ENCODE measurements at regions not wholly inside any gene's neighbourhood (a gene's known extent, or its start where the extent isn't known, plus 50 kb on each side); places are given as distances from the start of the nearest gene placed in this dataset.
"Not testable (repeated sequence)": the region's sequence is repeated elsewhere in the genome, so short reads cannot be mapped to it uniquely, and the experiment has no call there.

GRCh38 chr5:82959466-82959865 is 117.7 kb downstream of the TMEM167A start:
- DNase-seq (ENCODE audit: extremely low read depth in 1 of 2, low read depth in 1 of 2): no peak

DNA sequence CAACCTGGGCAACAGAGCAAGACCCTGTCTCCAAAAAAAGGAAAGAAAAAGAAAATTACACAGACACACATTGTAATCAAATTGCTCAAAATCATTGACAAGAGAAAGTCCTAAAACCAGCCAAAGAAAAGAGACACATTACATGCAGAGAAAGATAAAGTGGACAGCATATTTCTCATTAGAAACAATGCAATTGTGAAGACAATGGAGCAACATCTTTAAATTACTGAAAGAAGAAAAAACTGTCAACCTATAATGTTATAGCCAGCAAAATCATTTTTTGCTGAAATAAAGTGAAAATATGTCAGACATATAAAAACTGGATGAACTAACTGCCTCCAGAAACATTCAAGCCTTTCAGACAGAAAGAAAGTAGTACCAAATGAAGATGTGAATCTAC is 120.6 kb downstream of the TMEM167A start:
- DNase-seq (ENCODE audit: extremely low read depth in 1 of 2, low read depth in 1 of 2): no peak

DNA sequence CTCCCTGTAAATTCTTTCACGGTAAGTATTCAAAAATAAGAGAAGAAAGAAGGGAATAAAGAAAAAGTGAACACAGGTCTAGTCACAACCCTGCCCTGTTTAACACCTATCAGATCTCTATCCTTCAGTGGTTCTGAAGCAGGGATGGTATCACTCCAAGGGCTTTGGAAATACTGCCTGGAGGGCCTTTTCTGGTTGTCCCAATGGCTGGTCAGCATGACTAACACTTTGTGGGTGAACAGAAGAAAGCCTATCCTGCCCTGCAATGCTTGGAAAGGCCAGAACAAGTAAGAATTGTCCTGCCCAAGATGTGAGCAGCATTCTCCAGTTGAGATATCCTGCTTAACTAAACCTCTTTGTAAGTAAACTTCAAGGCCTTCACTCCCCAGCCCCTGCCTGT is 124.9 kb downstream of the TMEM167A start:
- no peak for DNase-seq (ENCODE audit: extremely low read depth in 1 of 2, low read depth in 1 of 2)

DNA sequence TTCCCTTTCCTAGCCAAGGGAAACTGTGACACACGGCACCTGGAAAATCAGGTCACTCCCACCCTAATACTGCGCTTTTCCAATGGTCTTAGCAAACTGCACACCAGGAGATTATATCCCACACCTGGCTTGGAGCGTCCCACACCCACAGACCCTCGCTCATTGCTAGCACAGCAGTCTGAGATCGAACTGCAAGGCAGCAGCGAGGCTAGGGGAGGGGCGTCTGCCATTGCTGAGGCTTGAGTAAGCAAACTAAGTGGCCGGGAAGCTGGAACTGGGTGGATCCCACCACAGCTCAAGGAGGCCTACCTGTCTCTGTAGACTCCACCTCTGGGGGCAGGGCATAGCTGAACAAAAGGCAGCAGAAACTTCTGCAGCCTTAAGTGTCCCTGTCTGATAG is 132.9 kb downstream of the TMEM167A start:
- DNase-seq (ENCODE audit: extremely low read depth in 1 of 2, low read depth in 1 of 2): not testable (repeated sequence)

DNA sequence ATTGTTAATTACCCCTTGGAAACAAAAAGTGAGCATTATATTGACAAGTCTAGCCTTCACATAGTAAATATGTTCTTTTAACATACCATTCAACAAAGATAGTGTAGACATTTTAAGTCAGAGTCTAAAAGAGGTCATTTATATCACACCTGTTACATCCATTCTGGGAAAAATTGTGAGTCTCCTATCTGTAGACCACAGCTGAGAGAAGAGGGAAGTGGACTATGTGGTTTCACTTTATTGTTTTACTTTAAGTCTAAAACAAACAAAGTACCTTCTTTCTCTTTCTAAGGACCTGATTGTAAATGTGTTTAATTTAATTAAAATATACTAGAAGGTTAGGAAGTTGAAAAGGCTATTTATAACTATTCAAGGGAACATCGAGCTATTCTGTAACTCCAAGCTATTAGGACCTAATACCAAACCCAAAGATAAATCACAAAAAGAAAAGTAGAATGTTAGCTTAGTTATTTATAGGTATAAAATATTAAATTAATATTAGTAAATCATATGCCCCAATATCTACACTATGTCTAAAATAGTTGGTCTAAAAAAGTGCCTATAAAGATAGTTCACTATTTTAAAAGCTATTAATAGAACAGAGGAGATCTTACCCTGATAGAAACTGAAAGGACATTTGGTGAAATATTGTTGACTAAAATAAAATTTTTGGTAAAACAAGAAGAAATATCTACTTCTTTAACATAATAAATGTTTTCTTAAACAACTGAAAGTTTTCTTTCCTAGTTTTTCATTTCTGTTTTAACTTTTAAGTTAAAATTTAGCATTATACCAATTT is 134.9 kb downstream of the TMEM167A start:
- DNase-seq (ENCODE audit: extremely low read depth in 1 of 2, low read depth in 1 of 2): no peak

DNA sequence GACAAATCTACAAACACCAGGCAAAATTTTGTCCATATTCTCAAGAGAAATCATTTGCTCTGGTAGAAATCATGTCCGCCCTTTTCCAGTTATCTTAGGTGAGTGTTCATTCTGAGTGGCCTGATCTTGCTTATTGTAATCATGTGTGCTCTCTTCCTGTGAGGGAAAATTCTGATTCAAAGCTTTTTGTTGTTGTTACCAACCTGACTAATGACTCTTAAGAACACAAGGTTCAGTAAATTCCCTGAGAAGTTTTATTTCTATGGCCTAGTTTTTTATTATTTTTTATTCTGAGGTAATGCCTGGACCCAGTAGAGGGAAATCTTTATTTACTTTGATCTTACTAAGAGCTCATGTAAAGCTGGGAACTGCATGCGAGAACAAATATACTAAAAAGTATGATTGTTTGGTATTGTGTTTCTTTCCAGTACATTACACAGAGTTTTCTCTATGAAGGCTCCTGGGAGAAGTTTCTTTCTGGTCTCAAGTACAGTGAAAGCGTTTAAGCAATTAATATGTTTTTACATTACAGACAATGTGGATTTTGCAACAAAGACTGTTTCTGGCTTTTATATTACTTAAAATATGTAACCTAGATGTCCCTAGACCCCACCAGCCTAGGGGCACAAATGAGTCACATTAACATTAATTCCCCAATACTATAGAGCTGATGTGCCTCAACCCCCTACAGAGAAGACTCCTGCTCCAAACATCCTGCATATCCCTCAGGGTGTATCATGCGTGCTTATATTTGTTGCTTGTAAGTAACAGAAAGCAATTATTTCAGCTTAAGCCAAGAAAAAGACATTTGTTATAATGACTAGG is 138.1 kb downstream of the TMEM167A start:
- DNase-seq (ENCODE audit: extremely low read depth in 1 of 2, low read depth in 1 of 2): no peak

GRCh38 chr5:82932473-82933220 is 144.5 kb downstream of the TMEM167A start:
- not testable (repeated sequence) for DNase-seq (ENCODE audit: extremely low read depth in 1 of 2, low read depth in 1 of 2)

DNA sequence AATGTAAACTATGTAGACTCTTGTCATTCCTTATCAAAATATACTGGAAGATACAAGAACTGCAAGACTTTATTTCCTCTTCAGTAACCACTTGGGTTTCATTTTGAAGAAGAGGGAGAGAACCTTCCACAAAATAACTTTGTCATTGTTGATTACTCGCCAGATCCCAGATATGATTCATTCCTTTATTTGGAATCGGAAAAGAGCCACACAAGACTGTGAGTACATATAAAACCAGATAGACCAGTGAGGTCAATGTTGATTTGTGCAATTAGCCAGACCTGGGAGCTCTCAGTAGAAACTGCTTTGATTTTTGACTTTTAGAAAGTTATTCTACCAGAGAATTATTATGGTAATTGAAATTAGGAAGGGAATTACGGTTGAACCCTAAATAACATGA is 146.1 kb downstream of the TMEM167A start:
- DNase-seq (ENCODE audit: extremely low read depth in 1 of 2, low read depth in 1 of 2): no peak

GRCh38 chr5:82925061-82925411 is 152.2 kb downstream of the TMEM167A start:
- DNase-seq (ENCODE audit: extremely low read depth in 1 of 2, low read depth in 1 of 2): no peak

DNA sequence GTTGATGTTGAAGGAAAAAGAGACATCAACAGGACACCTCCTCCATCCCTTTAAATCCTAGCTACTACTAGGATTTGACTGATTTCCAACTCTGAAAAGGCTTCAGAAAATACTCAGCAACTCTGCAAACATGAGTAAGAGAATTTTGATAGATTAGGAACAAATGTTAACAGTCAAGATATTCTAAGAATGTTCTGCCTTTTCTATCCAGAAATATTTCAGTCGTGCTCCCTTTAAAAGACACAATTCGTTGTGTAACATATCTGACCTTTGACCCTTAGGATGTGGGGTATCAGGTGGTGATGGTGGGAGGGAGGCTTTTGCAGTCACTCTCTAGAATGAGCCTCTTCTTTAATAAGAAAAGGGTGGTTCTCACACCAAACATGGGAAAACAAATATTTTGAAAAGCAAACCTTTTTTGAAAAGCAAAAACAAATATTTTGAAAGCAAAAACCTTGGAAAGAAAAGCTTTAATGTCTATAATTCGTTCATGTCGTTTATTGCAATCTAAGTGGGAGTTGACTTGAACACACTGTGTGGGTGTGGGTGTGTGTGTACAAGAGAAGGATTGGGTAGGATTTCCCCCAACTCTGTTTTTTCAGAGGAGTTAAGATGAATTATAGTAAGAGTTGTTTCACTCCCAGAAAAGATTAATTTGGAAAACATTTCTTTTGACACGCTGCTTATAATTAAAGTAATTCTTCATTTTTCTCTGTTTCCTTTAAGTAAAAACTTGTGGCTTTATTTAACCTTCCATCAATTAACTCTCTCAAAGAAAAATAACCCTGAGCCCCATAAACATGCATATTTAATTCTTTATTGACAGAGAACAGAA is 152.8 kb downstream of the TMEM167A start:
- no peak for DNase-seq (ENCODE audit: extremely low read depth in 1 of 2, low read depth in 1 of 2)

- DNase-seq (ENCODE audit: extremely low read depth in 1 of 2, low read depth in 1 of 2): no peak
Measured at GRCh38 chr5:82922086-82922734, 155.0 kb downstream of the TMEM167A start.

GRCh38 chr5:82918311-82919031 is 158.7 kb downstream of the TMEM167A start:
- DNase-seq (ENCODE audit: extremely low read depth in 1 of 2, low read depth in 1 of 2): no peak

DNA sequence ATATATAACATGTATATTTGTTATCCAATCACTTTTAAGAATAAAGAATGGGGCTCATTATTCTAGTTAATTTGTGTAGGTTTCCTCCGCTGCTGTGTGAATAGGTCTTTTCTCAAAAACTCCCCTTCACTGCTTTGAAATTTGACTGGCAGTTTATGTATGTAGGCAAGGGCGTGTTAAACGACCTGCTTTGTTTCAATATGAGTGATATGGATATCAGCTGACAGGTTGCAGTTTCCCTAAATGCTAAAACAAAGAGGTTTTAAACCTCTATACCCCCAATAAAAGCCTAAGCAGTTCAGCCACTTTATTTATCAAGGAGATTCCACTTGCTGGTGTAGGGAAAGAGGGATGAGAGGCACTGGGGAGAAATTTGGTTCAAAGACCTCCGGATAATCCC is 159.6 kb downstream of the TMEM167A start:
- DNase-seq (ENCODE audit: extremely low read depth in 1 of 2, low read depth in 1 of 2): no peak

DNA sequence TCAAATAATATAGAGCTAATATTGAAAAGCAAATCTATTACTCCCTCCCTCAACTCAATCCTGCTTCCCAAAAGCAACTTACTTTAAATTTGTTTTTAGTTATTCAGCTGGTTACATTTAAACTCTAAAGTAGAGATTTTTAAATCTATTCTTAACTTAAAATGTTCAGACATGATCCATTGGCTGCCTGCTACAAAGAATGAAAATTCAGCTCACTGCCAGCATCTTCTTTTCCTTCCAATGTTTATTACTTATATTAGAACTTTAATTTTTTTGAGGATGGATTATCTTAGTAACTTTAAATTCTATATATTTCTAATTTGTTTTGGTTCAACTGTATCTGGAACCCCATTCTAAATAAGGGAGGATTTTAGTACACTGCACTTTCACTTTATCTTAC is 163.2 kb downstream of the TMEM167A start:
- DNase-seq (ENCODE audit: extremely low read depth in 1 of 2, low read depth in 1 of 2): no peak

DNA sequence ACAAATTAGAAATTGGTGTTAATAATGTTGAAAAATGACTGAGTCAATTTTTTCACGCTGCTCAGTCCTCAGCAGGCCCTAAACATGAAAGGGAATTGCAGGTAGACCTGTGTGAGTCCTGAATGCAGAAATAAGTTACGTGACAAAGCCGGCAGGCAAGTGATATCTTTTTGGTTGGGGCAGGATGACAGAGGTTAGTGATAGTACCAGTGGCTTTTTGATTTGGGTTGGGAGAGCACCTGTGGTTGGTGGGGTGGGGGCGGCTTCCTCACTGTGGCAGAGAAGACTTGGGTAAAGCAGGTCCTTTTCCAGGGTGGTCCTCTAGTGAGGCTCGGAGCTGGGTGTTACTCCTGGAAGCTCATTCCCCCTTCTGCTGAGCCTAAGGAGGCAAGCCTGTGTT is 164.7 kb downstream of the TMEM167A start:
- DNase-seq (ENCODE audit: extremely low read depth in 1 of 2, low read depth in 1 of 2): no peak

GRCh38 chr5:82911910-82912309 is 165.3 kb downstream of the TMEM167A start:
- no peak for DNase-seq (ENCODE audit: extremely low read depth in 1 of 2, low read depth in 1 of 2)

DNA sequence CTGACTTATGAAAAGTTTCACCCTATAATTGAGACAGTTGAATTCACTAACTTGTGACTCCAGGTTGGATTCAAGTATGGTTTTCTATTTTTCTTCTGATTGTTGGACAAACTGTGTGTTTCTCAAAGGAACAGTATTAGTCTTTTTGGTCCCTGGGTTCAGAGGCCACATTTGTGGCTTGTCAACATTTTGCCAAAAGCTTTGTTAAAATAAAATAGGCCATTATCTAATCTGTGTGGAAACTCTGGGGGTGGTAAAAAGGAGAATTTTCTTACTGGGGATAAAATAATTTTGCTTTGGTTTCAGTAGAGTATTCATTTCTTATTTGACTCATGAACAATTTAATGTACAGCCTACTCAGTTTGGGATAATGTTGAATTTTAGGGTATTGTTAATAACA is 166.3 kb downstream of the TMEM167A start:
- DNase-seq (ENCODE audit: extremely low read depth in 1 of 2, low read depth in 1 of 2): no peak

- DNase-seq (ENCODE audit: extremely low read depth in 1 of 2, low read depth in 1 of 2): no peak
Measured at GRCh38 chr5:82910491-82910890, 166.7 kb downstream of the TMEM167A start.

DNA sequence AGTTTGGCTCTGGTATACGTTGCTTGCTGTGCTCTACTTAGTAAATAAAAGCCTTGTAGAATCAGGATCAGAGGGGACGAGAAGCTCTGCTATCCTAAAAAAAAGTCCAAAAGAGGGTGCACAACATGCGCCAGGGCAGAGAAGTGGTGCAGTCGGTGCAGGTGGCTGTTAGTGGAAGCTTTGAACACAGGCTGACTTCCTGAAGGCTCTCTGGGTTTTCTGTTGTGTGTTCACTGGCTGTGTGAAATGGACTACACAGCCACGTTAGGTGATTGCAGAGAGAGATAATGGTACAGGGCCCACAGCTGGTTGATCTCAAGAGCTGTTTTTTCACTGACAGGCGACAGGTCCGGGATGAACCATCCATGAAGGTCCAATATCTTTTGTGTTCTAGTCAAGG is 167.4 kb downstream of the TMEM167A start:
- DNase-seq (ENCODE audit: extremely low read depth in 1 of 2, low read depth in 1 of 2): no peak

GRCh38 chr5:82905986-82906385 is 171.2 kb downstream of the TMEM167A start:
- no peak for DNase-seq (ENCODE audit: extremely low read depth in 1 of 2, low read depth in 1 of 2)

All from stimulated activated CD8-positive, alpha-beta memory T cell treated with anti-CD3 and anti-CD28 coated beads, Interleukin-7, amount 100 ng/mL, for 48 hours (primary cell).